Stimulated activated CD4-positive, alpha-beta T cell treated with anti-CD3 and anti-CD28 coated beads, Interleukin-15, amount 100 ng/mL, for 48 hours (primary cell): ENCODE measurements at regions not wholly inside any gene's neighbourhood (a gene's known extent, or its start where the extent isn't known, plus 50 kb on each side); places are given as distances from the start of the nearest gene placed in this dataset.
"Not testable (repeated sequence)": the region's sequence is repeated elsewhere in the genome, so short reads cannot be mapped to it uniquely, and the experiment has no call there.

Experiments
- DNase-seq, 2 donors: peaks; one replicate each; pipeline ENCODE4 v3.0.0-alpha.2; 2020; ENCODE audit warnings: low read depth in 2 of 2

- DNase-seq = peak; percentile 25 to 33
Measured at GRCh38 chr5:152113401-152113800, 188.8 kb upstream of the GLRA1 start.

- DNase-seq = no peak
Measured at GRCh38 chr5:152107220-152107619, 182.6 kb upstream of the GLRA1 start.

- no peak for DNase-seq
Measured at GRCh38 chr5:152106571-152106970, 181.9 kb upstream of the GLRA1 start.

- DNase-seq = no peak
Measured at GRCh38 chr5:152105085-152105484, 180.4 kb upstream of the GLRA1 start.

GRCh38 chr5:152104211-152104610, 179.6 kb upstream of the GLRA1 start:
- DNase-seq = no peak

GRCh38 chr5:152102908-152103307, 178.3 kb upstream of the GLRA1 start:
- DNase-seq = not testable (repeated sequence)

GRCh38 chr5:152102057-152102456, 177.4 kb upstream of the GLRA1 start:
- no peak for DNase-seq

- no peak for DNase-seq
Measured at GRCh38 chr5:152100462-152100861, 175.8 kb upstream of the GLRA1 start.

- no peak for DNase-seq
Measured at GRCh38 chr5:152097128-152097527, 172.5 kb upstream of the GLRA1 start.

- no peak for DNase-seq
Measured at GRCh38 chr5:152094716-152095115, 170.1 kb upstream of the GLRA1 start.

- DNase-seq = no peak
Measured at GRCh38 chr5:152094060-152094459, 169.4 kb upstream of the GLRA1 start.

GRCh38 chr5:152092580-152092979, 167.9 kb upstream of the GLRA1 start:
- DNase-seq = no peak

- DNase-seq = no peak
Measured at GRCh38 chr5:152089644-152090043, 165.0 kb upstream of the GLRA1 start.

- no peak for DNase-seq
Measured at GRCh38 chr5:152086668-152087067, 162.0 kb upstream of the GLRA1 start.

- DNase-seq = no peak
Measured at GRCh38 chr5:152084476-152084875, 159.8 kb upstream of the GLRA1 start.

GRCh38 chr5:152083231-152083630, 158.6 kb upstream of the GLRA1 start:
- no peak for DNase-seq

- DNase-seq = no peak
Measured at GRCh38 chr5:152072091-152072490, 147.4 kb upstream of the GLRA1 start.

GRCh38 chr5:152070591-152070990, 145.9 kb upstream of the GLRA1 start:
- DNase-seq = no peak

- no peak for DNase-seq
Measured at GRCh38 chr5:152066784-152067183, 142.1 kb upstream of the GLRA1 start.

GRCh38 chr5:152063004-152063403, 138.4 kb upstream of the GLRA1 start:
- DNase-seq = no peak

- no peak for DNase-seq
Measured at GRCh38 chr5:152061095-152061494, 136.4 kb upstream of the GLRA1 start.

GRCh38 chr5:152058267-152058666, 133.6 kb upstream of the GLRA1 start:
- no peak for DNase-seq

GRCh38 chr5:152056931-152057330, 132.3 kb upstream of the GLRA1 start:
- DNase-seq = no peak

- no peak for DNase-seq
Measured at GRCh38 chr5:152052470-152052869, 127.8 kb upstream of the GLRA1 start.
